ENCODE measurements at regions not wholly inside any gene's neighbourhood (a gene's known extent, or its start where the extent isn't known, plus 50 kb on each side); places are given as distances from the start of the nearest gene placed in this dataset.

GRCh38 chr10:31133792-31134310, 102.2 kb upstream of the ZNF438 start:
- peak overlapping the region; percentile 46 for H3K4me3 ChIP-seq (ENCODE audit: insufficient read depth, low read depth, low read length)
- H2AFZ ChIP-seq (ENCODE audit: low read depth, low read length) = peak overlapping the region; percentile 73
- no peak for FAIRE-seq
- peak overlapping the region; percentile 96 for H3K27ac ChIP-seq (ENCODE audit: low read depth, low read length)
- H3K36me3 ChIP-seq (ENCODE audit: insufficient read depth, low read length) = no peaks in the 10 kb centered on the region
- TF ChIP-seq EZH2 (IDR thresholded peaks at IDR 0.05; ENCODE audit: insufficient read depth, low read length) (no peak), CTCF (IDR thresholded peaks at IDR 0.05; ENCODE audit: insufficient read depth, low read depth, low read length) (no peak)
- H3K9me3 Mint-ChIP-seq (ENCODE audit: unreplicated experiment) = no peaks in the 10 kb centered on the region
- peak overlapping the region; percentile 85 for H3K9ac ChIP-seq (ENCODE audit: low read length)
- H3K4me1 Mint-ChIP-seq (ENCODE audit: low read depth, unreplicated experiment) = peaks cover 33% of the 10 kb centered on the region
- H3K36me3 Mint-ChIP-seq (ENCODE audit: low read depth, unreplicated experiment) = peaks cover 2% of the 10 kb centered on the region
- peak overlapping the region; percentile 83 for H3K27ac Mint-ChIP-seq (ENCODE audit: unreplicated experiment)
- no peaks in the 10 kb centered on the region for H3K9me3 ChIP-seq (ENCODE audit: insufficient read depth, low read depth, low read length)
- no peaks in the 10 kb centered on the region for H4K20me1 ChIP-seq (ENCODE audit: insufficient read depth, low read length)
- no peaks in the 10 kb centered on the region for H3K27me3 Mint-ChIP-seq (ENCODE audit: low read depth, unreplicated experiment)
- peak overlapping the region; percentile 89 for H3K4me2 ChIP-seq (ENCODE audit: low read length)
- no peaks in the 10 kb centered on the region for H3K27me3 ChIP-seq (ENCODE audit: insufficient read depth, low read length)
- no peaks in the 10 kb centered on the region for H3K79me2 ChIP-seq (ENCODE audit: insufficient read depth, low read length)
- DNase-seq (ENCODE audit: low read depth) = peak; percentile 44
- peak overlapping the region; percentile 54 for H3K4me3 Mint-ChIP-seq (ENCODE audit: unreplicated experiment)
- peaks cover 29% of the 10 kb centered on the region for H3K4me1 ChIP-seq (ENCODE audit: insufficient read depth, low read length)

- Mint-ChIP-seq H3K9me3 (ENCODE audit: unreplicated experiment) (no peaks in the 10 kb centered on the region), H3K27ac (ENCODE audit: unreplicated experiment) (peak overlapping the region; percentile 97), H3K36me3 (ENCODE audit: low read depth, unreplicated experiment) (peaks cover 2% of the 10 kb centered on the region), H3K4me1 (ENCODE audit: low read depth, unreplicated experiment) (peaks cover 28% of the 10 kb centered on the region), H3K27me3 (ENCODE audit: low read depth, unreplicated experiment) (no peaks in the 10 kb centered on the region), H3K4me3 (ENCODE audit: unreplicated experiment) (peak overlapping the region; percentile 75)
- Histone ChIP-seq H3K4me2 (ENCODE audit: low read length) (peak overlapping the region; percentile 89), H3K9me3 (ENCODE audit: insufficient read depth, low read depth, low read length) (no peaks in the 10 kb centered on the region), H3K4me1 (ENCODE audit: insufficient read depth, low read length) (peaks cover 23% of the 10 kb centered on the region), H3K36me3 (ENCODE audit: insufficient read depth, low read length) (no peaks in the 10 kb centered on the region), H3K27me3 (ENCODE audit: insufficient read depth, low read length) (no peaks in the 10 kb centered on the region), H3K79me2 (ENCODE audit: insufficient read depth, low read length) (no peaks in the 10 kb centered on the region), H3K4me3 (ENCODE audit: insufficient read depth, low read depth, low read length) (peak overlapping the region; percentile 46), H4K20me1 (ENCODE audit: insufficient read depth, low read length) (no peaks in the 10 kb centered on the region), H2AFZ (ENCODE audit: low read depth, low read length) (peak overlapping the region; percentile 59), H3K27ac (ENCODE audit: low read depth, low read length) (peak overlapping the region; percentile 96), H3K9ac (ENCODE audit: low read length) (peak overlapping the region; percentile 85)
- TF ChIP-seq CTCF (IDR thresholded peaks at IDR 0.05; ENCODE audit: insufficient read depth, low read depth, low read length) (no peak), EZH2 (IDR thresholded peaks at IDR 0.05; ENCODE audit: insufficient read depth, low read length) (no peak)
- FAIRE-seq (peak; percentile 74), DNase-seq (ENCODE audit: low read depth) (peak; percentile 89)
These were observed 102.8 kb upstream of the ZNF438 start for GRCh38 chr10:31134311-31134952.

GRCh38 chr10:31135171-31135570, 103.5 kb upstream of the ZNF438 start:
- H2AFZ ChIP-seq (ENCODE audit: low read depth, low read length) = no peak overlapping the region

More at GRCh38 chr10:31135171-31135570, 103.5 kb upstream of the ZNF438 start:
- FAIRE-seq = no peak
- TF ChIP-seq CTCF (IDR thresholded peaks at IDR 0.05; ENCODE audit: insufficient read depth, low read depth, low read length) (no peak), EZH2 (IDR thresholded peaks at IDR 0.05; ENCODE audit: insufficient read depth, low read length) (no peak)
- H3K79me2 ChIP-seq (ENCODE audit: insufficient read depth, low read length) = no peaks in the 10 kb centered on the region
- no peaks in the 10 kb centered on the region for H3K27me3 ChIP-seq (ENCODE audit: insufficient read depth, low read length)
- no peaks in the 10 kb centered on the region for H3K9me3 ChIP-seq (ENCODE audit: insufficient read depth, low read depth, low read length)
- H3K27ac ChIP-seq (ENCODE audit: low read depth, low read length) = peak overlapping the region; percentile 19
- Mint-ChIP-seq H3K36me3 (ENCODE audit: low read depth, unreplicated experiment) (peaks cover 2% of the 10 kb centered on the region), H3K27ac (ENCODE audit: unreplicated experiment) (peak overlapping the region; percentile 97), H3K4me3 (ENCODE audit: unreplicated experiment) (no peak overlapping the region), H3K4me1 (ENCODE audit: low read depth, unreplicated experiment) (peaks cover 28% of the 10 kb centered on the region), H3K27me3 (ENCODE audit: low read depth, unreplicated experiment) (no peaks in the 10 kb centered on the region), H3K9me3 (ENCODE audit: unreplicated experiment) (no peaks in the 10 kb centered on the region)
- peaks cover 23% of the 10 kb centered on the region for H3K4me1 ChIP-seq (ENCODE audit: insufficient read depth, low read length)
- DNase-seq (ENCODE audit: low read depth) = no peak
- no peak overlapping the region for H3K4me3 ChIP-seq (ENCODE audit: insufficient read depth, low read depth, low read length)
- no peaks in the 10 kb centered on the region for H4K20me1 ChIP-seq (ENCODE audit: insufficient read depth, low read length)
- H3K9ac ChIP-seq (ENCODE audit: low read length) = no peak overlapping the region
- H3K36me3 ChIP-seq (ENCODE audit: insufficient read depth, low read length) = no peaks in the 10 kb centered on the region
- H3K4me2 ChIP-seq (ENCODE audit: low read length) = peak overlapping the region; percentile 89

Data from astrocyte (in vitro differentiated cells and primary cell).